ENCODE measurements at regions not wholly inside any gene's neighbourhood (a gene's known extent, or its start where the extent isn't known, plus 50 kb on each side); places are given as distances from the start of the nearest gene placed in this dataset.

DNA sequence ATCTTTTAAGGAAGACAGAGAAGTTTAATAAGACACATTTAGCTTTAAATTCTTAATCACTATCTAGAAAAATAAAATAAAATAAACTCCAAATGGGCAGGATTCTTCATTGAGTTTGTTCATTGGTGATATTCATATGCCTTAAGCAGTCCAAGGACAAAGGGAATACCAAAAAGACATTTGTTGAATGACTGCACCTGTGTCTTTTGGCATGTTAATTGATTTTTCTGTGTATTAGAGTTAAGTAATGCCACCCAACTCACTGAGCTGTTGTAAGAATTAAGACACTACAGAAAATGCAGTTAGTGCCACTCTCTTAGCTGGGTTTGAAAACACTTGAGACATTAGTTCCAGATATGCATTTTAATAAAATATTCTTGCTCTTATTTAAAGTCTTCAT lies 683.6 kb upstream of the ROBO1 start:
- no peaks in the 10 kb centered on the region for H3K9me3 ChIP-seq (ENCODE audit: control insufficient read depth, low read length)
- no peaks in the 10 kb centered on the region for H3K4me1 ChIP-seq (ENCODE audit: control insufficient read depth, insufficient read depth, low read length)
- no peaks in the 10 kb centered on the region for H3K27me3 ChIP-seq (replicated peaks; ENCODE audit: control insufficient read depth, insufficient read depth, low read length)
- DNase-seq (ENCODE audit: low read depth) = no peak
- H3K36me3 ChIP-seq (ENCODE audit: control insufficient read depth, insufficient read depth, low read length, severe bottlenecking) = no peaks in the 10 kb centered on the region
- no peak overlapping the region for H3K4me3 ChIP-seq (ENCODE audit: low read length)
- no peak overlapping the region for H3K9ac ChIP-seq (ENCODE audit: low read length)

DNA sequence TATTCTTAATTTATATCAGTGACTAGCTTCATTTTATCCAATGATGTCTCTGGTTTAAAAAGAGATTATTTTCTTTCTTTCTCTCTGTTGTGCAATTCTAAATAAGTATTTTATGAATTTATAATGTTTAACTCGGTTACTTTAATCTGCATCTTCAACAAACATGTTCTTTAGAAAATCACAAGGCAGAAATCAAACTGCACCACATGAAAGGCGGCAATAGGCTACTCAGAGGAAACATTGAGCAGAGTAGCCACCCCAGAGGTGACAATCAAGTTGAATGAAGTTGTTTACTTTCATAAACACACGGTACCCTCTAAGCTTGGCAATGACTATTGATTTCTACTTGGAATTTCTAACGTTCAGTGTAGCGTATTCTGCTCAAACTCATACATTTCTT lies 677.8 kb upstream of the ROBO1 start:
- Histone ChIP-seq H3K4me1 (ENCODE audit: control insufficient read depth, insufficient read depth, low read length) (no peaks in the 10 kb centered on the region), H3K36me3 (ENCODE audit: control insufficient read depth, insufficient read depth, low read length, severe bottlenecking) (no peaks in the 10 kb centered on the region), H3K4me3 (ENCODE audit: low read length) (no peak overlapping the region), H3K9ac (ENCODE audit: low read length) (no peak overlapping the region), H3K27me3 (replicated peaks; ENCODE audit: control insufficient read depth, insufficient read depth, low read length) (no peaks in the 10 kb centered on the region), H3K9me3 (ENCODE audit: control insufficient read depth, low read length) (no peaks in the 10 kb centered on the region)
- DNase-seq (ENCODE audit: low read depth) = no peak

DNA sequence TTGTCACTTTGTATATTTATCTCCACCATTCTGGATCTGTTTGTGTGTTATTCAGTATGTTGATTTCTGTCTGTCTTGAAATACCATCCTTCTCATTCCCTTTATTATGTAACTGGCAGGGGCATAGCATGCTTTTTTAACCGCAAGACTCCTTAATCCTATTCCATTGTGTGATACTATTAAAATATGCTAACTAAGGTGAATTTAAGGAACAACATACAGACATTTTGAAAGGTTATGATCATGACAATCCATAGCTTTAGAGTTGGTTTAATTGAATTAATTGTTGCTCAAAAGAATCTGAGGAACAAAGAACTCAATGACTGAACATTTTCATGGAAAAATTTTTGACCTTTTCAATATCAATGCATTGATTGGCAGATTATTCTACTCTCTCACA lies 677.3 kb upstream of the ROBO1 start:
- no peak overlapping the region for H3K4me3 ChIP-seq (ENCODE audit: low read length)
- no peaks in the 10 kb centered on the region for H3K9me3 ChIP-seq (ENCODE audit: control insufficient read depth, low read length)
- no peak for DNase-seq (ENCODE audit: low read depth)
- H3K4me1 ChIP-seq (ENCODE audit: control insufficient read depth, insufficient read depth, low read length) = no peaks in the 10 kb centered on the region
- no peaks in the 10 kb centered on the region for H3K27me3 ChIP-seq (replicated peaks; ENCODE audit: control insufficient read depth, insufficient read depth, low read length)
- H3K36me3 ChIP-seq (ENCODE audit: control insufficient read depth, insufficient read depth, low read length, severe bottlenecking) = no peaks in the 10 kb centered on the region
- H3K9ac ChIP-seq (ENCODE audit: low read length) = no peak overlapping the region

DNA sequence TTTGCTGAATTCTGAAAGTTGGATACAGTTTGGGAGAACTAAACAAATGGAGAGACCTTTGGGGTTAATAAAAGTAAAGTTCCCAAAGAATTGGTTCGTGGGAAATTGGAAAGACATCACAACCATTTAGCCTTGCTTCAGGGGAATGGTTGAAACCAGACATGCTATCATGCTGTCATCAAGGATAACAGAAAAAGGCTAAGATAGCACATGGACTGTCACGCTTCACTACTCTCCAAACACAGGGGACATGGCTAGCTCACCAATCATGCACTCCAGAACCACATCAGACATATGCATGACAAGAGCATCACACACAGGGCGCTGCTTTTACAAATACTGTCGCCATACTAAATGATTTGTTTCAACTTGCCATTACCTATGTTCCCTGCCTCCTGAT lies 671.7 kb upstream of the ROBO1 start:
- H3K4me3 ChIP-seq (ENCODE audit: low read length) = no peak overlapping the region
- no peaks in the 10 kb centered on the region for H3K36me3 ChIP-seq (ENCODE audit: control insufficient read depth, insufficient read depth, low read length, severe bottlenecking)
- DNase-seq (ENCODE audit: low read depth) = no peak
- H3K9me3 ChIP-seq (ENCODE audit: control insufficient read depth, low read length) = no peaks in the 10 kb centered on the region
- no peak overlapping the region for H3K9ac ChIP-seq (ENCODE audit: low read length)
- no peaks in the 10 kb centered on the region for H3K27me3 ChIP-seq (replicated peaks; ENCODE audit: control insufficient read depth, insufficient read depth, low read length)
- H3K4me1 ChIP-seq (ENCODE audit: control insufficient read depth, insufficient read depth, low read length) = no peaks in the 10 kb centered on the region

DNA sequence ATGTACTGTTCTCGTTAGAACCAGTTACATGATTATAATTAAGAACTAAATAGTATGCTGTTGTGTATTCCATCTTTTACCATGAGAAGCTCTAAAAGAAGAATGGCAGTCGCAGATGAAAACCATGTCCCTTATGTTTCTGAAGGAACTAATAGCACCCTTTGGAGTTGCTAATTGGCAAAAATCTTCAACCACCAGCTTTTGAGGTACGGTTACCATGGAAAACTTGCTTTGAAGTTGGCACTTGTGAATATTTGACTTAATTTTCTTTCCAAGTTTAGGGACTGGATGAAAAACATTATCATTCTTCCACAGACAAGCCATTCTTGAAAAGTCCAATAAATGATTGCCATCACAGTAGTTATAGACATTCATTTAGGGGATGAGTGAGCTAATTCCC lies 666.6 kb upstream of the ROBO1 start:
- Histone ChIP-seq H3K4me1 (ENCODE audit: control insufficient read depth, insufficient read depth, low read length) (no peaks in the 10 kb centered on the region), H3K9me3 (ENCODE audit: control insufficient read depth, low read length) (no peaks in the 10 kb centered on the region), H3K4me3 (ENCODE audit: low read length) (no peak overlapping the region), H3K9ac (ENCODE audit: low read length) (no peak overlapping the region), H3K36me3 (ENCODE audit: control insufficient read depth, insufficient read depth, low read length, severe bottlenecking) (no peaks in the 10 kb centered on the region), H3K27me3 (replicated peaks; ENCODE audit: control insufficient read depth, insufficient read depth, low read length) (no peaks in the 10 kb centered on the region)
- no peak for DNase-seq (ENCODE audit: low read depth)

DNA sequence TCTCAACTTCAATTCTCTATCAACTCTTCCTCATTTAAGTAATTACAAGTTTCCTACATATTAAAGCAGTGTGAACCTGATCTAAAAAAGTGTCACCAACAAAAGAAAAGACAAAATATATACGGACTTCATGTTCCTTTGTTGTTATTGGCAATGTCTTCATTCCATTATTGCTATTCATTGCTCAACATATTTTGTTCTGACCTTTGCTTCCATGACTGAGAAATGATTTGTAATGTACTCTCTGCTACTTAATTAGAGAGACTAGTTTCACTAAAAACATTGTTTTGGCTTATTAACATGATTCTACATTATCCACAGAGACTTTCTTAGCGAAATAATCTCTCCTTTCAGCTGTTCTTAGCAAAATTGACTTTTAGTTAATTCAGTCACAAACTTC lies 657.2 kb upstream of the ROBO1 start:
- H3K36me3 ChIP-seq (ENCODE audit: control insufficient read depth, insufficient read depth, low read length, severe bottlenecking) = no peaks in the 10 kb centered on the region
- no peaks in the 10 kb centered on the region for H3K27me3 ChIP-seq (replicated peaks; ENCODE audit: control insufficient read depth, insufficient read depth, low read length)
- no peak overlapping the region for H3K4me3 ChIP-seq (ENCODE audit: low read length)
- no peak for DNase-seq (ENCODE audit: low read depth)
- no peaks in the 10 kb centered on the region for H3K9me3 ChIP-seq (ENCODE audit: control insufficient read depth, low read length)
- no peaks in the 10 kb centered on the region for H3K4me1 ChIP-seq (ENCODE audit: control insufficient read depth, insufficient read depth, low read length)
- no peak overlapping the region for H3K9ac ChIP-seq (ENCODE audit: low read length)

DNA sequence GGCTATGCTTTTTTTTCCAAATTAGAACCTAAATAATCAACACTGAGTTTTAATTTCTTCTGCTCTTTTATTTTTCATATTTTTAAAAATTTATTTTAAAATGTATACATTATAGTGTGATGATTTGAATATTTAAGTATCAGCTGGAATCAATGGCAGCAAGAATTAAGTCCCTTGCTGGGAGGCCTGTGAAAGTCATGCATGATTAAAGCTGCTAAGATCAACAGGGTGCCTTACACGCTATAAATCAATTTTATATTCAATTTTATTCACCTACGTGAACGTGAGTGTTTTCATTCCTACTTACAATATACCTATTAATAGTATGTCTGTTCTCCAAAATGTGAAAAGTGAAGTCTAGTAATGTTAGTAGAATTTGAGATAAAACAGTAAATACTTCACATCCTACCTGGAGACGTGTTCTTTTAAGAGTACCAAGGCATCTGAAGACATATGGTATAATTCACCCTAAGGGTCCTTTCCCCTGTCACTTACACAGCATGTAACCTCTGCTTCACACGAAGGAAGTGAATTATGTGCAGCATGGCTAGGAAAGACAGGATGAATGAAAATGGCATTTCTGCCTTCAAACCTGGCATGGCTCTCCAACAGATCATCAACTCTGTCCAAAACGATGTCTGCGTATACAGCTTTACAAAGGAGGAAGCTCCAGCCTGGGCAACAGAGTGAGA lies 640.4 kb upstream of the ROBO1 start:
- H3K4me3 ChIP-seq (ENCODE audit: low read length) = no peak overlapping the region
- H3K9ac ChIP-seq (ENCODE audit: low read length) = no peak overlapping the region
- DNase-seq (ENCODE audit: low read depth) = no peak
- no peaks in the 10 kb centered on the region for H3K9me3 ChIP-seq (ENCODE audit: control insufficient read depth, low read length)
- H3K27me3 ChIP-seq (replicated peaks; ENCODE audit: control insufficient read depth, insufficient read depth, low read length) = no peaks in the 10 kb centered on the region
- H3K36me3 ChIP-seq (ENCODE audit: control insufficient read depth, insufficient read depth, low read length, severe bottlenecking) = no peaks in the 10 kb centered on the region
- H3K4me1 ChIP-seq (ENCODE audit: control insufficient read depth, insufficient read depth, low read length) = no peaks in the 10 kb centered on the region

DNA sequence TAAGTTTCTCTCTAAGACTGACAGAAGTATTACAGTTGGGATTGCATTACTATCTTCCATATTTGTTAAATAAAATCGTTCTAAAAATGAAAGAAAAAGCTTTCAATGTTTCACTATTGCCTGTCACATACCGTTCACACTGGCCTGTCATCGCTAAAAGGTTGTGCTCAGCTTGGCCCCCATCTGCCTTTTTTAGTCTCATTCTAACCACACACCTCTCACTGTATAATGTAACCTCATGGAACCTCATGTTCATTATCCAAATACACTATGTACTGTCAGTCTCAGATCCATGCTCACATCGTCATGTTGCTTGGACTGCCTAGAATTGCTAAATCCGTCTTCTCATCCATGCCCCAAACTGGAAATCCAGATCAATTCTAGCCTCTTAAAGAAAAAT lies 637.8 kb upstream of the ROBO1 start:
- no peaks in the 10 kb centered on the region for H3K27me3 ChIP-seq (replicated peaks; ENCODE audit: control insufficient read depth, insufficient read depth, low read length)
- no peak overlapping the region for H3K9ac ChIP-seq (ENCODE audit: low read length)
- no peaks in the 10 kb centered on the region for H3K36me3 ChIP-seq (ENCODE audit: control insufficient read depth, insufficient read depth, low read length, severe bottlenecking)
- no peaks in the 10 kb centered on the region for H3K9me3 ChIP-seq (ENCODE audit: control insufficient read depth, low read length)
- no peak for DNase-seq (ENCODE audit: low read depth)
- H3K4me3 ChIP-seq (ENCODE audit: low read length) = no peak overlapping the region
- no peaks in the 10 kb centered on the region for H3K4me1 ChIP-seq (ENCODE audit: control insufficient read depth, insufficient read depth, low read length)

DNA sequence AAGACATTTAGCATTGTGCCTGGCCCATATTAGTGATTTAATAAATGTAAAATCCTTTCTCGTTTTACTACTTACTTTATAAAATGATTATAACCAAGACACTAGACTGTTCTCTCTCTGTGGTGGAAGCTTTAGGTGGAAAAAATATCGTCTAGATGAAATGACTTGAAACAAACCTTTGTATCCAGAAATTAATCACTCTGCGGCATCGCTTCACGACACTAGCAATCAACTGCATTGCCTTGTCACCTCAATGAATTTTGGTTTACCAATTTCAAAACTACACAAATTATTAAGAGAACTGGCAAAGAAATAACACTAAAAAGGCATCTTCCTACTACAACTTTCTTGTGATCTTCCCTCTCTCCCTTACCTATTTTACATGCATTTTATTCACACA lies 627.2 kb upstream of the ROBO1 start:
- Histone ChIP-seq H3K9ac (ENCODE audit: low read length) (no peak overlapping the region), H3K27me3 (replicated peaks; ENCODE audit: control insufficient read depth, insufficient read depth, low read length) (no peaks in the 10 kb centered on the region), H3K9me3 (ENCODE audit: control insufficient read depth, low read length) (no peaks in the 10 kb centered on the region), H3K36me3 (ENCODE audit: control insufficient read depth, insufficient read depth, low read length, severe bottlenecking) (no peaks in the 10 kb centered on the region), H3K4me3 (ENCODE audit: low read length) (no peak overlapping the region), H3K4me1 (ENCODE audit: control insufficient read depth, insufficient read depth, low read length) (no peaks in the 10 kb centered on the region)
- DNase-seq (ENCODE audit: low read depth) = no peak

DNA sequence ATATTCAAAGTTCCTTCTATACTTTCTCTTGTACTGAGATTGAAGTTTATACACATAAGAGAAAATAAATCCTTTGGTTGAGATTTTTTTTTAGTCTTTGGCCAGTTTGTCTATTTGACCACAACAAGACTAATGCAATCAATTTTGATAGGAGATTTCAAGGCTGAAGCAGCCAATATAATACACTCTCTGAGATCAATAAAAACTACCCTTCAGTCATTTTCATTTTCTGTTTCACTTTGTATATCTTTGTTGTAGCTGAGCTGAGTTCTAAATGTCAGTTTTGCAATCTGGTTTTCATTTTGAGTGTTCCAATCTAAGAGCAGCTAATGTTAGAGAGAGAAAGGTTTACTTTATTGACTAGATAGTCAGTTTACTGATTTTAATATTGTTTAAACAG lies 623.8 kb upstream of the ROBO1 start:
- no peak overlapping the region for H3K4me3 ChIP-seq (ENCODE audit: low read length)
- DNase-seq (ENCODE audit: low read depth) = no peak
- H3K4me1 ChIP-seq (ENCODE audit: control insufficient read depth, insufficient read depth, low read length) = no peaks in the 10 kb centered on the region
- H3K9me3 ChIP-seq (ENCODE audit: control insufficient read depth, low read length) = peaks cover 7% of the 10 kb centered on the region
- H3K27me3 ChIP-seq (replicated peaks; ENCODE audit: control insufficient read depth, insufficient read depth, low read length) = no peaks in the 10 kb centered on the region
- no peak overlapping the region for H3K9ac ChIP-seq (ENCODE audit: low read length)
- no peaks in the 10 kb centered on the region for H3K36me3 ChIP-seq (ENCODE audit: control insufficient read depth, insufficient read depth, low read length, severe bottlenecking)

DNA sequence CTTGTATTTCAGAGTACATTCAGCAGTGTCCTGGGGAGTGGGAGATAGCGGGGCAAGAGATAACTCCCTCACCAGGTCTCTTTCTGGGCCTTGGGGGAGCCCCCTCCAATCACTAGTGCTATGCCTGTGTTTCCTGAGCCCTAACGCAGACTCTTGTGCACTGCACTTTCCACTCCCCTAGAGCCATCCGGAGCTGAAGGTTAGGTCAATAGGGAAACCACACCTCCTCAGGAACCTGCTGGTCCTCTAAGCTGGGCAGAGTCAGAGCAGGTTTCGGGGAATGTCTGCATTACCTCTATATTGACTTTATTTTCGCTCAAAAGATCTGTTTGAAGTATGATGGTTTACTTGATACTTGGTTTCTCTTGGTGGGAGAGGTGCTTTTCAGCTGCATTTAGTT lies 617.0 kb upstream of the ROBO1 start:
- Histone ChIP-seq H3K9ac (ENCODE audit: low read length) (no peak overlapping the region), H3K4me1 (ENCODE audit: control insufficient read depth, insufficient read depth, low read length) (no peaks in the 10 kb centered on the region), H3K27me3 (replicated peaks; ENCODE audit: control insufficient read depth, insufficient read depth, low read length) (no peaks in the 10 kb centered on the region), H3K4me3 (ENCODE audit: low read length) (no peak overlapping the region), H3K36me3 (ENCODE audit: control insufficient read depth, insufficient read depth, low read length, severe bottlenecking) (no peaks in the 10 kb centered on the region), H3K9me3 (ENCODE audit: control insufficient read depth, low read length) (peaks cover 7% of the 10 kb centered on the region)
- DNase-seq (ENCODE audit: low read depth) = no peak

DNA sequence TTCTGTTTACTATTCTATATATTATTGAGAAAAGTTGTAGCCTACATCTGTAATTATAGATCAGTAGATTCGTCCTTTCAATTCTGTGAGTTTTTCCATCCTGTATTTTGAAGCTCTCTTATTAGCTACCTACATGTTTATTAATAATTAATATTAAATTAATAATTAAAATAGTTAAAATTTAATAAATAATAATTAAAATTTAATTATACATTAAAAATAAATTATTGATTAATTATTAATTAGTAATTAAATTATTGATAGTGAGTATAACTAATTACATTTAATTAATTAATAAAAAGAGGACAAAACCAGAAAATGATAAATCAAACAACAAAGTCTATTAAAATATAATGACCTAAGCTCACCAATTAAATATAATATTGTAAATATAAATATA lies 606.6 kb upstream of the ROBO1 start:
- Histone ChIP-seq H3K9me3 (ENCODE audit: control insufficient read depth, low read length) (no peaks in the 10 kb centered on the region), H3K36me3 (ENCODE audit: control insufficient read depth, insufficient read depth, low read length, severe bottlenecking) (no peaks in the 10 kb centered on the region), H3K4me3 (ENCODE audit: low read length) (no peak overlapping the region)

More for the DNA sequence above, 606.6 kb upstream of the ROBO1 start:
- Histone ChIP-seq H3K9ac (ENCODE audit: low read length) (no peak overlapping the region), H3K4me1 (ENCODE audit: control insufficient read depth, insufficient read depth, low read length) (no peaks in the 10 kb centered on the region), H3K27me3 (replicated peaks; ENCODE audit: control insufficient read depth, insufficient read depth, low read length) (no peaks in the 10 kb centered on the region)
- DNase-seq (ENCODE audit: low read depth) = no peak

Measured in adipocyte (in vitro differentiated cells).